SK-N-SH treated with all-trans-retinoic acid at 6 μM for 48 hours (cell line): ENCODE measurements at regions not wholly inside any gene's neighbourhood (a gene's known extent, or its start where the extent isn't known, plus 50 kb on each side); places are given as distances from the start of the nearest gene placed in this dataset.

Experiments used
- ATAC-seq: fragments of 200-7000 bp; cut with Tn5 transposase; 3 replicates; pipeline ENCODE4 v1.9.1; 2020; ENCODE audit warnings: mild to moderate bottlenecking, moderate library complexity
- ARNTL ChIP-seq: fragments of 450-650 bp; formaldehyde crosslinking; IDR thresholded peaks from 2 replicates; pipeline ENCODE4 v1.5.0; 2020; ENCODE audit warnings: low read depth, mild to moderate bottlenecking, moderate library complexity, borderline replicate concordance
- BACH2 ChIP-seq: fragments of 250-450 bp; sonication (Bioruptor Pico); IDR thresholded peaks from 2 replicates; pipeline ENCODE4 v1.9.0; 2021; ENCODE audit warnings: mild to moderate bottlenecking, borderline replicate concordance
- CREB5 ChIP-seq: fragments of 250-450 bp; sonication (Bioruptor Pico); IDR thresholded peaks from 2 replicates; pipeline ENCODE4 v1.5.1; 2020; ENCODE audit warnings: low read depth, mild to moderate bottlenecking, moderate library complexity
- CSDC2 ChIP-seq: fragments of 250-450 bp; sonication (Bioruptor Pico); IDR thresholded peaks from 2 replicates; pipeline ENCODE4 v1.5.0; 2020; ENCODE audit warnings: mild to moderate bottlenecking, moderate library complexity
- ESRRG ChIP-seq: fragments of 250-450 bp; sonication (Bioruptor Pico); IDR thresholded peaks from 2 replicates; pipeline ENCODE4 v1.6.1; 2021; ENCODE audit warnings: mild to moderate bottlenecking
- GLIS3 ChIP-seq: fragments of 250-450 bp; sonication (Bioruptor Pico); IDR thresholded peaks from 2 replicates; pipeline ENCODE4 v1.5.0; 2020; ENCODE audit warnings: mild to moderate bottlenecking, moderate library complexity
- ISL1 ChIP-seq: fragments of 250-450 bp; sonication (Bioruptor Pico); IDR thresholded peaks from 2 replicates; pipeline ENCODE4 v2.1.2; 2022; ENCODE audit warnings: mild to moderate bottlenecking, moderate library complexity
- OSR1 ChIP-seq: fragments of 250-450 bp; sonication (Bioruptor Pico); IDR thresholded peaks from 2 replicates; pipeline ENCODE4 v1.8.0; 2022; ENCODE audit warnings: moderate library complexity, mild to moderate bottlenecking, inconsistent platforms
- POU6F1 ChIP-seq: fragments of 250-450 bp; sonication (Bioruptor Pico); IDR thresholded peaks from 2 replicates; pipeline ENCODE4 v1.8.0; 2021; ENCODE audit warnings: low read depth, mild to moderate bottlenecking, moderate library complexity, borderline replicate concordance
- PPARA ChIP-seq: fragments of 250-450 bp; sonication (Bioruptor Pico); IDR thresholded peaks from 2 replicates; pipeline ENCODE4 v1.5.0; 2020; ENCODE audit warnings: mild to moderate bottlenecking, borderline replicate concordance
- SNAI2 ChIP-seq: fragments of 250-450 bp; sonication (Bioruptor Pico); IDR thresholded peaks from 2 replicates; pipeline ENCODE4 v1.5.0; 2020; ENCODE audit warnings: mild to moderate bottlenecking, moderate library complexity
- TCF4 ChIP-seq: fragments of 250-450 bp; sonication (Bioruptor Pico); IDR thresholded peaks from 2 replicates; pipeline ENCODE4 v1.8.0; 2021; ENCODE audit warnings: mild to moderate bottlenecking, moderate library complexity, borderline replicate concordance
- TOX ChIP-seq: fragments of 250-450 bp; sonication (Bioruptor Pico); IDR thresholded peaks from 2 replicates; pipeline ENCODE4 v1.8.0; 2021; ENCODE audit warnings: mild to moderate bottlenecking, moderate library complexity, borderline replicate concordance
- ZFP3 ChIP-seq: fragments of 250-450 bp; sonication (Bioruptor Pico); IDR thresholded peaks from 2 replicates; pipeline ENCODE4 v1.5.0; 2020; ENCODE audit warnings: mild to moderate bottlenecking, moderate library complexity
- ZFP30 ChIP-seq: fragments of 450-650 bp; formaldehyde crosslinking; IDR thresholded peaks from 2 replicates; pipeline ENCODE4 v1.5.0; 2022; ENCODE audit warnings: mild to moderate bottlenecking, moderate library complexity
- ZNF565 ChIP-seq: fragments of 450-650 bp; formaldehyde crosslinking; conservative IDR thresholded peaks from 2 replicates; pipeline ENCODE4 v1.5.0; 2020; ENCODE audit warnings: low read depth, mild to moderate bottlenecking, moderate library complexity
- ZNF70 ChIP-seq: fragments of 450-650 bp; formaldehyde crosslinking; IDR thresholded peaks from 2 replicates; pipeline ENCODE4 v1.5.0; 2020; ENCODE audit warnings: mild to moderate bottlenecking, moderate library complexity
- ZNF8 ChIP-seq: fragments of 450-650 bp; formaldehyde crosslinking; IDR thresholded peaks from 2 replicates; pipeline ENCODE4 v1.5.0; 2020; ENCODE audit warnings: mild to moderate bottlenecking, moderate library complexity
- TF ChIP-seq, protein P1 (sequence below): fragments of 250-450 bp; sonication (Bioruptor Pico); IDR thresholded peaks from 2 replicates; pipeline ENCODE4 v1.5.0; 2020; ENCODE audit warnings: mild to moderate bottlenecking, moderate library complexity
- TF ChIP-seq, protein P2 (sequence below): fragments of 250-450 bp; sonication (Bioruptor Pico); IDR thresholded peaks from 2 replicates; pipeline ENCODE4 v1.5.1; 2021; ENCODE audit warnings: mild to moderate bottlenecking, moderate library complexity

DNA sequence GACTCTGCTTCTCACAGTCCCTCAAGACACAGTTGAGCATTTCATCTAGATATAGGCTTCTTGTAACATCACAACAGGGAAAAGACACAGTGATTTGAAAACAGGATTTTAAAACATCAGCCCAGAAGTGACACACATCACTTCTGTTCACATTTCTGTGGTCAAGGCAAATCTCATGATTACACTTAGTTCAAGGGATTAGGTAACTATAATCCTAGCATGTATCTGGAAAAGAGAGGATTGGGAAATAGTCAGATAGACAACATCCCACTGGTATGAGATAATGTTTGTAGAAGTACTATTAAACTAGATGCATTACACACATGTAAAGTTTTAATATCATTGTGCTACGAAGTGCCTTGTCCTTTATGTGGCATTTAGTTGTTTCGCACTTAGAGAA lies 252.6 kb upstream of the PRKD1 start (continued):
- TF ChIP-seq, protein P1, sequence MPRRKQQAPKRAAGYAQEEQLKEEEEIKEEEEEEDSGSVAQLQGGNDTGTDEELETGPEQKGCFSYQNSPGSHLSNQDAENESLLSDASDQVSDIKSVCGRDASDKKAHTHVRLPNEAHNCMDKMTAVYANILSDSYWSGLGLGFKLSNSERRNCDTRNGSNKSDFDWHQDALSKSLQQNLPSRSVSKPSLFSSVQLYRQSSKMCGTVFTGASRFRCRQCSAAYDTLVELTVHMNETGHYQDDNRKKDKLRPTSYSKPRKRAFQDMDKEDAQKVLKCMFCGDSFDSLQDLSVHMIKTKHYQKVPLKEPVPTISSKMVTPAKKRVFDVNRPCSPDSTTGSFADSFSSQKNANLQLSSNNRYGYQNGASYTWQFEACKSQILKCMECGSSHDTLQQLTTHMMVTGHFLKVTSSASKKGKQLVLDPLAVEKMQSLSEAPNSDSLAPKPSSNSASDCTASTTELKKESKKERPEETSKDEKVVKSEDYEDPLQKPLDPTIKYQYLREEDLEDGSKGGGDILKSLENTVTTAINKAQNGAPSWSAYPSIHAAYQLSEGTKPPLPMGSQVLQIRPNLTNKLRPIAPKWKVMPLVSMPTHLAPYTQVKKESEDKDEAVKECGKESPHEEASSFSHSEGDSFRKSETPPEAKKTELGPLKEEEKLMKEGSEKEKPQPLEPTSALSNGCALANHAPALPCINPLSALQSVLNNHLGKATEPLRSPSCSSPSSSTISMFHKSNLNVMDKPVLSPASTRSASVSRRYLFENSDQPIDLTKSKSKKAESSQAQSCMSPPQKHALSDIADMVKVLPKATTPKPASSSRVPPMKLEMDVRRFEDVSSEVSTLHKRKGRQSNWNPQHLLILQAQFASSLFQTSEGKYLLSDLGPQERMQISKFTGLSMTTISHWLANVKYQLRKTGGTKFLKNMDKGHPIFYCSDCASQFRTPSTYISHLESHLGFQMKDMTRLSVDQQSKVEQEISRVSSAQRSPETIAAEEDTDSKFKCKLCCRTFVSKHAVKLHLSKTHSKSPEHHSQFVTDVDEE (CRISPR knock-in tag) = no peak
- no peak for TF ChIP-seq TOX

DNA sequence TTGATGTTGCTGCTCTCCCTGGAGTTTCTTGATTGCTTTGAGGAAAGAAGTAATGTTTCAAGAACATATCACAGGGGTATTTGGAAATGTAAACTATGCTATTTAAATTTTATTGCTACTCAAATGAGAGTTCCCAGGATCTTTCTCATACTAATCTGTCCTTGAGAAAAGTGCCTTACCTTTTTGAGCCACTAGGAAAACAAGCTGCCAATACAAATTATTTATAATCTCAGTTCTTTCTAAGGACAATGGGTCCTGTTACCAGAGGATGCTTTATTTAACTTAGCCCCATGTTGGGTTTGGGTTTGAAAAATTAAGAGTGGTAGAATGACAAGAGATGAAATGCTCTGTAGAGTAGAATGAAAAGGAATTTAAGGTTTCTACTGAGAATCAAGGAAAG lies 258.2 kb upstream of the PRKD1 start:
- no peak for ATAC-seq
- TF ChIP-seq ZFP30 (CRISPR knock-in tag) (no peak), GLIS3 (CRISPR knock-in tag) (no peak), PPARA (CRISPR knock-in tag) (no peak), CREB5 (CRISPR knock-in tag) (no peak), ZFP3 (CRISPR knock-in tag) (no peak), SNAI2 (CRISPR knock-in tag) (no peak), POU6F1 (CRISPR knock-in tag) (no peak), OSR1 (CRISPR knock-in tag) (no peak), ZNF8 (no peak), CSDC2 (CRISPR knock-in tag) (no peak), TOX (no peak), BACH2 (CRISPR knock-in tag) (no peak), ESRRG (CRISPR knock-in tag) (no peak), ZNF565 (CRISPR knock-in tag) (no peak), ISL1 (CRISPR knock-in tag) (no peak)
- TF ChIP-seq, protein P1 (CRISPR knock-in tag) = no peak

DNA sequence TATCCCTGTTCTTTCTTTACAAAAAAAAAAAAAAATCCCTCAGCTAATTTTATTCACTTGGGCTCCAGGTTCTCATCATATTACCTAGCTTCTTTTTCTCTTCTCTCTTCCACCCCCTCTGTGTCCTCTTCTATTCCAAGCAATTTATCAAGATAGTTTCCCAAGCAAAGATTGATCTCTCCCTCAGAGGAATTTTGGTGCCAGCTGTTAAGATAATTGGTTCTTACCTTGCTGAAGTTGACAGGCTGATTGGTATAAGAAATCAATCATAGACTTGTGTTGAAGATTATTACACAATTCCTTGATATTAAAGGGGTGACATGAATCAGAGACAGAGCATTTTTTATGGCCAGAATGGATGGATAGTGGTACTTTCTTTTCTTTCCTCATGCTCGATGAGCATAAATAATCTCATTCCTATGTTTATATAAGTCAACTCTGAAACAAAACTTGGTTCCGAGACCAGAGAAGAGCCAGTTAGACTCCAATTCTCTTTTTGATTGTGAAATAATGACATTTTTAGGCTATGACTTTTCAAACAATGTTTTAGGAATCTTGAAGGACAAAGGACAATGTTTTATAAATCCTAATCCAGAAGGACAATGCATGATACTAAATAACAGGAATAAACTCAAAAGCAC lies 264.1 kb upstream of the PRKD1 start:
- TF ChIP-seq ZNF565 (CRISPR knock-in tag) (no peak), ZFP3 (CRISPR knock-in tag) (no peak), TCF4 (CRISPR knock-in tag) (no peak), POU6F1 (CRISPR knock-in tag) (no peak)
- no peak for ATAC-seq

DNA sequence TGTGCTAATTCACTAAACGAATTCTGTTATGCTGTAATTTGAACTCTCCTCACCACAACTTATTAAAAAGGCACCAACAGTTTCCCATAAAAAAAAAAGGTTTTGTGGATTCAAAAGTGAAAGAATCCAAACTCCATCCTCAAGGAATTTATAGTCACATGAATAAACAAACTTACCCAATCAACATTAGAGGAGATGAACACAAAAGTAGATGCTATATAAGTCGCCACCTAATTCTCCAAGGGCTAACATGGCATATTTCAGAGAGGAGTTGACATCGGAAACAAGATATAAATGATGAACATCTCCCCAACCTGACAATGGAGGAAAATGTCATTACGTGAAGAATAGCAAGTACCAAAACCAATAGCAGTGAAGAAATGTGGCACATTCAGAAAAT lies 265.5 kb upstream of the PRKD1 start:
- no peak for ATAC-seq
- TF ChIP-seq TOX (no peak), ARNTL (CRISPR knock-in tag) (no peak), ZNF70 (CRISPR knock-in tag) (no peak), ZNF8 (no peak), POU6F1 (CRISPR knock-in tag) (no peak), ZFP30 (CRISPR knock-in tag) (no peak), CREB5 (CRISPR knock-in tag) (no peak), PPARA (CRISPR knock-in tag) (no peak), TCF4 (CRISPR knock-in tag) (no peak), ZFP3 (CRISPR knock-in tag) (no peak)
- TF ChIP-seq, protein P2, sequence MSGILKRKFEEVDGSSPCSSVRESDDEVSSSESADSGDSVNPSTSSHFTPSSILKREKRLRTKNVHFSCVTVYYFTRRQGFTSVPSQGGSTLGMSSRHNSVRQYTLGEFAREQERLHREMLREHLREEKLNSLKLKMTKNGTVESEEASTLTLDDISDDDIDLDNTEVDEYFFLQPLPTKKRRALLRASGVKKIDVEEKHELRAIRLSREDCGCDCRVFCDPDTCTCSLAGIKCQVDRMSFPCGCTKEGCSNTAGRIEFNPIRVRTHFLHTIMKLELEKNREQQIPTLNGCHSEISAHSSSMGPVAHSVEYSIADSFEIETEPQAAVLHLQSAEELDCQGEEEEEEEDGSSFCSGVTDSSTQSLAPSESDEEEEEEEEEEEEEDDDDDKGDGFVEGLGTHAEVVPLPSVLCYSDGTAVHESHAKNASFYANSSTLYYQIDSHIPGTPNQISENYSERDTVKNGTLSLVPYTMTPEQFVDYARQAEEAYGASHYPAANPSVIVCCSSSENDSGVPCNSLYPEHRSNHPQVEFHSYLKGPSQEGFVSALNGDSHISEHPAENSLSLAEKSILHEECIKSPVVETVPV = no peak
